ENCODE measurements at regions not wholly inside any gene's neighbourhood (a gene's known extent, or its start where the extent isn't known, plus 50 kb on each side); places are given as distances from the start of the nearest gene placed in this dataset.

- TF ChIP-seq JUND (IDR thresholded peaks at IDR 0.05; ENCODE audit: low read depth): no peak
Measured at GRCh38 chr9:1766042-1766441, 249.1 kb upstream of the SMARCA2 start.

DNA sequence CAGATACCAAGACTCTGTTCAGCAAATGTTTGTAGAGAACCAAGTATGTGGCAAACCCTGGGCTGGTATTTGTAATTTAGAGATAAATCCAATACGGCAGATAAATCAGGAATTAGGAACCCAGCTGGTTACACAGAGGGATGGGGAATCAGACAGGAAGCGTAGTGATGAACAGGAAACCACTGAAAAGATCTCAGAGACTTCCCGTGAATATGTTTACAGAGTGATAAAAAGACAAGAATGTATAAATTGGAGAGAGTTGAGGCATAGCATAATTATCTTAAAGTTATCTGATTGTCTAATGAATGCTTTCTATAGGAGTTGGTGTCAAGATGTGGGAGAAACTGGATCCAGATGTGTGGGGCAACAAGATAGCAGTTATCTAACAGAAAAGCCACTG, 246.6 kb upstream of the SMARCA2 start:
- no peak for TF ChIP-seq JUND (IDR thresholded peaks at IDR 0.05; ENCODE audit: low read depth)
- in situ Hi-C loops (cut with HindIII; ENCODE audit: low pct_unique_long_range_greater_than_20kb, low sequenced_read_pairs): no loop called here
- no peak for DNase-seq (ENCODE audit: low read depth in 1 of 2, low spot score in 1 of 2)

More at GRCh38 chr9:1766042-1766441, 249.1 kb upstream of the SMARCA2 start:
- DNase-seq (ENCODE audit: low read depth in 1 of 2, low spot score in 1 of 2): no peak
- in situ Hi-C loops (cut with HindIII; ENCODE audit: low pct_unique_long_range_greater_than_20kb, low sequenced_read_pairs): no loop called here

DNA sequence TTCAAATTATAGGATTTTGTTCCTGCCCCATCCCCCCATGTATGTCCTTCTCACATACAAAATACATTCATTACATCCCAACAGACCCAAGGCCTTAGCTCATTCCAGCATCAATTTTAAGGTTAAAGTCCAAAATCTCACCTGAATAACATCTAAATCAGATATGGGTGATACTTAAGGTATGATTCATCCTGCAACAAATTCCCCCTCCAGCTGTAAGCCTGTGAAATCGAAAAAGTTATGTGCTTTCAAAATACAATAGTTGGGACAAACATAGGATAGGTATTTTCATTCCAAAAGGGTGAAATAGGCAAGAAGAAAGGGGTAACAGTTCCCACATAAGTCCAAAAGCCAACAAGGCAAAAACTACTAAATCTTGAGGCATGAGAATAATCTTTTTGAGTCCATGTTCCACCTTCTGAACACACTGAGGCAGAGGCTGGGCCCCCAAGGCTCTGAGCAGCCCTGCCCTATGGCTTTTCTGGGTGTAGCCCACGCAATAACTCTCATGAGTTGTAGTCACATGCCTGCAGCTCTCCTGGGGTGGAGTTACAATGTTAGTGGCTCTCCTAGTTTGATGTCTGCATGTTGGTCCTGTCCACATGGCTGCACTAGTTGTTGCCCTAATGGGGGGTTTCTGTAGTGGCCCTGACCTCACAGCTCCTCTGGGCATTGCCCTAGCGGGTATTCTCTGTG, 243.9 kb upstream of the SMARCA2 start:
- in situ Hi-C loops (cut with HindIII; ENCODE audit: low pct_unique_long_range_greater_than_20kb, low sequenced_read_pairs): no loop called here
- TF ChIP-seq JUND (IDR thresholded peaks at IDR 0.05; ENCODE audit: low read depth): no peak

DNA sequence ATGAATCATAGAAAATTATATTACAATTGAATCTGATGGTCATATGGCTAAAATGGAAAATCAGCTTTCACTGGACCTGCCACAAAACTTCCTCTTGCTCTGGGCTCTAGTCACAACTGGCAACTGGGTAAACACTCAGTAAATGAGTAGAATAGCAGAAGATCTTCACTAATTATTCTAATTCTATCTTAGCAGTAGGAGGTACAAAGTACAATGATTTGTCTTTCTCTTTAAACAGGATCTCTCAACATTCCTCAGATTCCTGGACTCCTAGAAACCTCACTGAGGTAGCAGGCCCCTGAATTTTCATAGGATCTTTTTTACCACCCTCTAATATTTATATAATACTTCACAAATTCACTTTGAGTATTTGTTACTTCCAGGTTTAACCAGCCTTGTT, 239.9 kb upstream of the SMARCA2 start:
- no peak for TF ChIP-seq JUND (IDR thresholded peaks at IDR 0.05; ENCODE audit: low read depth)
- in situ Hi-C loops (cut with HindIII; ENCODE audit: low pct_unique_long_range_greater_than_20kb, low sequenced_read_pairs): no loop called here
- DNase-seq (ENCODE audit: low read depth in 1 of 2, low spot score in 1 of 2): no peak

More for the DNA sequence above, 243.9 kb upstream of the SMARCA2 start:
- DNase-seq (ENCODE audit: low read depth in 1 of 2, low spot score in 1 of 2): no peak

DNA sequence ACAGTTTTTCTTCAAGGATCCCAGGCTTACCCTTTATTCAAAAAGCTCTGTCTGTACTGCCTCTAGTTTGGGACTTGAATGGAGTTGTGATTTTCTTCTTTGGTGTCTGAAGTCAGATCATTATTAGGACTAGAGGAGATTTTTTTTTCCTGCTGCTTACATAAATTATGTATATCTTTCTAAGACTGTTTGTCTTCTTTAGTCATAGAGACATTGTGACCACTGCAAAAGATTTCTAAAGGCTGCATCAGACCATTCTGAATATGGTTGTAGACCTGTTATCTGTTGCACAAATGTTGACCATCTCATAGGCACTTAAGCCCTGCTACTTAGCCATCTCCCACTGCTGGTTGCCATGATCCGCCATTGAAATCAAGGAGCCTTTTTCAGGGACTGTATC, 238.5 kb upstream of the SMARCA2 start:
- no peak for TF ChIP-seq JUND (IDR thresholded peaks at IDR 0.05; ENCODE audit: low read depth)
- no peak for DNase-seq (ENCODE audit: low read depth in 1 of 2, low spot score in 1 of 2)
- in situ Hi-C loops (cut with HindIII; ENCODE audit: low pct_unique_long_range_greater_than_20kb, low sequenced_read_pairs): no loop called here

- TF ChIP-seq JUND (IDR thresholded peaks at IDR 0.05; ENCODE audit: low read depth): no peak
- DNase-seq (ENCODE audit: low read depth in 1 of 2, low spot score in 1 of 2): no peak
- in situ Hi-C loops (cut with HindIII; ENCODE audit: low pct_unique_long_range_greater_than_20kb, low sequenced_read_pairs): no loop called here
Measured at GRCh38 chr9:1791191-1791590, 224.0 kb upstream of the SMARCA2 start.

DNA sequence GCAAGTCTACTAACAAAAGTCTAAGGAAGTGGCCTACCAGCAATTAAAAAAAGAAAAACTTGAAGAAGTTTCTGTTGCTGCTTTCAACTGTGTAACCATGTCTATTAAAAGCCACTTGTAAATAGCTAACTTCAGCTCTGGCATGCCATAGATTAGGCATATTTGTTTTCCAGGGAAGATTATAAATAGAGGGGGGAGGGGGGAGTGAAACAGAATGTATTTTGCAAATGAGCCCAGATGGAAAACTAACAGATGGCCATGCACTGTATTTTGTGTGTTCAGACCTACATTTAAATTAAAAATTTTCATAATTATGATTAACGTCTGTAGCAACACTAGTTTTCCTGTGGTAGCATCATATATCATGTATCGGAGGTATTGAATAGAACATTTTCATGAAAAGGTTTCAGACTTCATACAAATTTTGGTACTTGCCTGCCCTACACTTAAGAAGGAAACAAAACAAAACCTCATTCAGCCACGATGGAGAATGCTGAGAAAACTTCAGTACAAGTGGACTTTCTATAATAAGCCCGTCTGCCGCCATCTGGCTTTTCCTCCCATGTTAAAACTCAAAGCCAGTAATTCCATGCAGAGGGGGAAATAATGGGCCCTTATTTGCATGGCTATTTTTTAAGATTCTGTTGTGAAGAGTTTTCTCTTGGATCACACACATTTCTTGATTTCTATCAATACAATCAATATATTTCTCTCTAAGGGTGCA, 220.4 kb upstream of the SMARCA2 start:
- in situ Hi-C loops (cut with HindIII; ENCODE audit: low pct_unique_long_range_greater_than_20kb, low sequenced_read_pairs): no loop called here
- no peak for DNase-seq (ENCODE audit: low read depth in 1 of 2, low spot score in 1 of 2)
- TF ChIP-seq JUND (IDR thresholded peaks at IDR 0.05; ENCODE audit: low read depth): no peak

- no peak for DNase-seq (ENCODE audit: low read depth in 1 of 2, low spot score in 1 of 2)
- in situ Hi-C loops (cut with HindIII; ENCODE audit: low pct_unique_long_range_greater_than_20kb, low sequenced_read_pairs): no loop called here
- no peak for TF ChIP-seq JUND (IDR thresholded peaks at IDR 0.05; ENCODE audit: low read depth)
Measured at GRCh38 chr9:1804128-1804865, 210.8 kb upstream of the SMARCA2 start.

- TF ChIP-seq JUND (IDR thresholded peaks at IDR 0.05; ENCODE audit: low read depth): no peak
- no peak for DNase-seq (ENCODE audit: low read depth in 1 of 2, low spot score in 1 of 2)
- in situ Hi-C loops (cut with HindIII; ENCODE audit: low pct_unique_long_range_greater_than_20kb, low sequenced_read_pairs): no loop called here
Measured at GRCh38 chr9:1829719-1830118, 185.4 kb upstream of the SMARCA2 start.

- TF ChIP-seq JUND (IDR thresholded peaks at IDR 0.05; ENCODE audit: low read depth): no peak
- no peak for DNase-seq (ENCODE audit: low read depth in 1 of 2, low spot score in 1 of 2)
- in situ Hi-C loops (cut with HindIII; ENCODE audit: low pct_unique_long_range_greater_than_20kb, low sequenced_read_pairs): no loop called here
Measured at GRCh38 chr9:1832960-1833359, 182.2 kb upstream of the SMARCA2 start.

GRCh38 chr9:1837453-1838084, 177.6 kb upstream of the SMARCA2 start:
- DNase-seq (ENCODE audit: low read depth in 1 of 2, low spot score in 1 of 2): peak in 1 of 2 experiments; percentile 37
- TF ChIP-seq JUND (IDR thresholded peaks at IDR 0.05; ENCODE audit: low read depth): no peak
- in situ Hi-C loops (cut with HindIII; ENCODE audit: low pct_unique_long_range_greater_than_20kb, low sequenced_read_pairs): no loop called here

DNA sequence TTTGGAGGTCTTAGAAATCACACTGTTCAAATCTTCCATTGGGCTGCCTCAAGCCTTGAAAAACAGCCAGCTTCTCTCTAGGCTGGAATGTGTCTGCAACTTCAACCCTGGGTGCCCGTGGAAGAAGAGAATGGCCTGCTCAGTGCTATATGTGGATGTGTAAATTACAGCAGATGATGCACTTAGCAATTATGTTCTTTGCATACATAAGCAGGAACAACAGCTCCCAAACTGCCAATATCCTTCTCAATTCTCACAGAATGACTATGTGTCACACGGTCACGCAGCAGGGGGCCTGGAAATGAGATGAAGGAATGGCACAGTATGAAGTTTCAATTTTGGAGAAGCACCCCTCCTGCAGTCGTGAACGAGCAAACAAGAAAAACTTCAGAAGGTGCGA, 175.2 kb upstream of the SMARCA2 start:
- TF ChIP-seq JUND (IDR thresholded peaks at IDR 0.05; ENCODE audit: low read depth): no peak
- no peak for DNase-seq (ENCODE audit: low read depth in 1 of 2, low spot score in 1 of 2)
- in situ Hi-C loops (cut with HindIII; ENCODE audit: low pct_unique_long_range_greater_than_20kb, low sequenced_read_pairs): no loop called here

Measured in T47D (cell line).